HepG2 (cell line): ENCODE measurements at regions not wholly inside any gene's neighbourhood (a gene's known extent, or its start where the extent isn't known, plus 50 kb on each side); places are given as distances from the start of the nearest gene placed in this dataset.

Source experiments
- ARNT ChIP-seq: fragments of 450-650 bp; IDR thresholded peaks from 2 replicates; pipeline ENCODE4 v1.6.1; 2017
- CCAR2 ChIP-seq: fragments of 200-400 bp; formaldehyde crosslinking; optimal IDR thresholded peaks from 2 replicates; pipeline ENCODE3; 2018; ENCODE audit warnings: low read depth, mild to moderate bottlenecking, low read length, moderate library complexity
- EP300 ChIP-seq, 3 experiments: sonication (generic) in 1 of 3; formaldehyde crosslinking in 1 of 3; IDR thresholded peaks; 2 replicates each; pipeline versions ENCODE4 v1.5.1 to v1.6.1; 2011 to 2020; ENCODE audit warnings: low read depth in 2 of 3, low read length in 2 of 3, borderline replicate concordance in 1 of 3, improper control_type of control experiment in 1 of 3, mild to moderate bottlenecking in 1 of 3, missing genetic modification reagents in 1 of 3, moderate library complexity in 1 of 3
- FOXC1 ChIP-seq: sonication (generic); formaldehyde crosslinking; IDR thresholded peaks from 2 replicates; pipeline ENCODE4 v1.8.0; 2022; ENCODE audit warnings: mild to moderate bottlenecking, missing genetic modification reagents, borderline replicate concordance
- FOXJ3 ChIP-seq: sonication (generic); formaldehyde crosslinking; IDR thresholded peaks from 2 replicates; pipeline ENCODE4 v1.4.0; 2020; ENCODE audit warnings: missing genetic modification reagents, mild to moderate bottlenecking, borderline replicate concordance
- HOXA3 ChIP-seq: sonication (generic); formaldehyde crosslinking; IDR thresholded peaks from 2 replicates; pipeline ENCODE4 v1.5.0; 2020; ENCODE audit warnings: missing genetic modification reagents
- HOXD1 ChIP-seq: sonication (generic); formaldehyde crosslinking; IDR thresholded peaks from 2 replicates; pipeline ENCODE4 v1.5.0; 2020; ENCODE audit warnings: missing genetic modification reagents
- JDP2 ChIP-seq: sonication (generic); formaldehyde crosslinking; IDR thresholded peaks from 2 replicates; pipeline ENCODE4 v1.8.1; 2022; ENCODE audit warnings: missing genetic modification reagents, borderline replicate concordance
- KLF6 ChIP-seq: IDR thresholded peaks from 2 replicates; pipeline ENCODE4 v1.8.0; 2016; ENCODE audit warnings: missing biosample characterization, missing genetic modification reagents
- NFIC ChIP-seq: IDR thresholded peaks from 2 replicates; pipeline ENCODE4 v1.6.1; 2012; ENCODE audit warnings: mild to moderate bottlenecking, low read length, inconsistent platforms
- PAX8 ChIP-seq: sonication (generic); formaldehyde crosslinking; IDR thresholded peaks from 2 replicates; pipeline ENCODE4 v1.8.0; 2022; ENCODE audit warnings: mild to moderate bottlenecking, missing genetic modification reagents, borderline replicate concordance
- SNAI1 ChIP-seq: sonication (generic); formaldehyde crosslinking; IDR thresholded peaks from 2 replicates; pipeline ENCODE4 v1.5.0; 2020; ENCODE audit warnings: mild to moderate bottlenecking, missing genetic modification reagents, borderline replicate concordance
- ZNF10 ChIP-seq: sonication (generic); formaldehyde crosslinking; IDR thresholded peaks from 2 replicates; pipeline ENCODE4 v1.4.0; 2020; ENCODE audit warnings: mild to moderate bottlenecking, low read depth, missing genetic modification reagents, borderline replicate concordance
- ZNF12 ChIP-seq: sonication (generic); formaldehyde crosslinking; IDR thresholded peaks from 2 replicates; pipeline ENCODE4 v1.5.0; 2020; ENCODE audit warnings: missing genetic modification reagents
- ZNF160 ChIP-seq: sonication (generic); formaldehyde crosslinking; IDR thresholded peaks from 2 replicates; pipeline ENCODE4 v1.8.0; 2022; ENCODE audit warnings: mild to moderate bottlenecking, inconsistent platforms, missing genetic modification reagents
- ZNF224 ChIP-seq: sonication (generic); formaldehyde crosslinking; IDR thresholded peaks from 2 replicates; pipeline ENCODE4 v1.5.0; 2020; ENCODE audit warnings: mild to moderate bottlenecking, missing genetic modification reagents
- ZNF24 ChIP-seq: fragments of 450-650 bp; IDR thresholded peaks from 2 replicates; pipeline ENCODE4 v1.6.1; 2017; ENCODE audit warnings: antibody characterized with exemption, mild to moderate bottlenecking
- ZNF354B ChIP-seq: sonication (generic); formaldehyde crosslinking; IDR thresholded peaks from 2 replicates; pipeline ENCODE4 v1.8.0; 2022; ENCODE audit warnings: mild to moderate bottlenecking, missing genetic modification reagents
- TF ChIP-seq, protein P1 (sequence below): sonication (generic); formaldehyde crosslinking; conservative IDR thresholded peaks from 2 replicates; pipeline ENCODE4 v1.4.0; 2020; ENCODE audit warnings: missing genetic modification reagents
- TF ChIP-seq, protein P2 (sequence below): sonication (generic); formaldehyde crosslinking; IDR thresholded peaks from 2 replicates; pipeline ENCODE4 v1.4.0; 2020; ENCODE audit warnings: missing genetic modification reagents, mild to moderate bottlenecking, borderline replicate concordance
- TF ChIP-seq, protein P3 (sequence below): sonication (generic); formaldehyde crosslinking; IDR thresholded peaks from 2 replicates; pipeline ENCODE4 v1.8.0; 2022; ENCODE audit warnings: missing genetic modification reagents, mild to moderate bottlenecking, borderline replicate concordance
- TF ChIP-seq, protein P4 (sequence below): sonication (generic); formaldehyde crosslinking; IDR thresholded peaks from 2 replicates; pipeline ENCODE4 v1.5.0; 2020; ENCODE audit warnings: mild to moderate bottlenecking, missing genetic modification reagents
- TF ChIP-seq, protein P5 (sequence below): IDR thresholded peaks from 2 replicates; pipeline ENCODE4 v1.6.1; 2016; ENCODE audit warnings: missing compliant biosample characterization, missing genetic modification reagents, borderline replicate concordance

DNA sequence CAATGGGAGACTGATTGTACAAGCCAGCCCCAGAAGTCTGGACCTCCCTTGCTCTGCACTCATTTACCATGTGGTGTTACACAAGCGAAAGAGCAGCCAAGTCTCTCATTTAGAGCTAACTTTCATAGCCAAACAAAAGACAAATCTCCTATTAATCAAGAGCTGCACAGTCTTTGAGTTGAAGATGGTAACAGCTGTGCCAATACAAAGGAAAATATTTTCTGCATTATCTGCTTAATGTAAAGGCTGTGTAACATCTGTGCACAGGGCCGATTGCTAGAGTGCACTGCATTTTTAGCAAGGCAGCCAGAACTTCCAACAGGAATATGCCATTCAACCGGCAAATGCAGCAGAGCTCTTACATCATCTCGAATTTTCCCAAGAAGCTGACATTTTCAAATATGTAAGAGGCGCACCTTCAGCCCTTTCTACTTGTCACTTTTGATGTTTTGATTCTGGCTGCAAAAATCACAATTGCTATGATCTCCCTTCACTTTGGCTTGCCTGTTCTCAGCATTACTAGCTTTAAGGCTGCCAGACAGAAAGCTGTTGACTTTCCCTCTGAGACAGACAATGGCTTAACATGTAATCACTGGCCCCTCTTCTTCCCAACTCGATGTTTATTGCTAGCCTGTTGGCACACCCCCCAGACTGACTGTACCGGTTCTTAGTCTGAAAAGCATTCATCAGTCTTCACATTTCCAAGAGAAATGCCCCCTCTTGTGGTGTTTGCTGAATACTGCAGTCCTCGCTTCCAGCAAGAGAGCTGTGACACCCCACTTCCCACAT, 96.9 kb upstream of the TANK start (continued):
- TF ChIP-seq SNAI1 (no peak), ZNF24 (no peak), HOXD1 (CRISPR knock-in tag) (no peak), FOXJ3 (CRISPR knock-in tag) (no peak), NFIC (no peak), ZNF224 (CRISPR knock-in tag) (no peak), HOXA3 (CRISPR knock-in tag) (no peak), CCAR2 (no peak), KLF6 (0 out of 2 replicates have a peak, but pooled peaks have one; percentile 41), ZNF160 (no peak), ARNT (no peak), ZNF354B (CRISPR knock-in tag) (no peak), PAX8 (CRISPR knock-in tag) (no peak), JDP2 (no peak), ZNF10 (CRISPR knock-in tag) (no peak), EP300 (IDR thresholded peaks at IDR 0.05; ENCODE audit: low read depth in 2 of 2, low read length in 2 of 2) (no peak), EP300 (CRISPR knock-in tag; IDR thresholded peaks at IDR 0.05; ENCODE audit: borderline replicate concordance) (no peak), ZNF12 (no peak), FOXC1 (CRISPR knock-in tag) (no peak)
- TF ChIP-seq, protein P1, sequence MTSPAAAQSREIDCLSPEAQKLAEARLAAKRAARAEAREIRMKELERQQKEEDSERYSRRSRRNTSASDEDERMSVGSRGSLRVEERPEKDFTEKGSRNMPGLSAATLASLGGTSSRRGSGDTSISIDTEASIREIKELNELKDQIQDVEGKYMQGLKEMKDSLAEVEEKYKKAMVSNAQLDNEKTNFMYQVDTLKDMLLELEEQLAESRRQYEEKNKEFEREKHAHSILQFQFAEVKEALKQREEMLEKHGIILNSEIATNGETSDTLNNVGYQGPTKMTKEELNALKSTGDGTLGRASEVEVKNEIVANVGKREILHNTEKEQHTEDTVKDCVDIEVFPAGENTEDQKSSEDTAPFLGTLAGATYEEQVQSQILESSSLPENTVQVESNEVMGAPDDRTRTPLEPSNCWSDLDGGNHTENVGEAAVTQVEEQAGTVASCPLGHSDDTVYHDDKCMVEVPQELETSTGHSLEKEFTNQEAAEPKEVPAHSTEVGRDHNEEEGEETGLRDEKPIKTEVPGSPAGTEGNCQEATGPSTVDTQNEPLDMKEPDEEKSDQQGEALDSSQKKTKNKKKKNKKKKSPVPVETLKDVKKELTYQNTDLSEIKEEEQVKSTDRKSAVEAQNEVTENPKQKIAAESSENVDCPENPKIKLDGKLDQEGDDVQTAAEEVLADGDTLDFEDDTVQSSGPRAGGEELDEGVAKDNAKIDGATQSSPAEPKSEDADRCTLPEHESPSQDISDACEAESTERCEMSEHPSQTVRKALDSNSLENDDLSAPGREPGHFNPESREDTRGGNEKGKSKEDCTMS (CRISPR knock-in tag), result no peak
- TF ChIP-seq, protein P2, sequence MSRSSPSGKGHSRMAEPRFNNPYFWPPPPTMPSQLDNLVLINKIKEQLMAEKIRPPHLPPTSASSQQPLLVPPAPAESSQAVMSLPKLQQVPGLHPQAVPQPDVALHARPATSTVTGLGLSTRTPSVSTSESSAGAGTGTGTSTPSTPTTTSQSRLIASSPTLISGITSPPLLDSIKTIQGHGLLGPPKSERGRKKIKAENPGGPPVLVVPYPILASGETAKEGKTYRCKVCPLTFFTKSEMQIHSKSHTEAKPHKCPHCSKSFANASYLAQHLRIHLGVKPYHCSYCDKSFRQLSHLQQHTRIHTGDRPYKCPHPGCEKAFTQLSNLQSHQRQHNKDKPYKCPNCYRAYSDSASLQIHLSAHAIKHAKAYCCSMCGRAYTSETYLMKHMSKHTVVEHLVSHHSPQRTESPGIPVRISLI (CRISPR knock-in tag), result 0 out of 2 replicates have a peak, but pooled peaks have one; percentile 24
- TF ChIP-seq, protein P3, sequence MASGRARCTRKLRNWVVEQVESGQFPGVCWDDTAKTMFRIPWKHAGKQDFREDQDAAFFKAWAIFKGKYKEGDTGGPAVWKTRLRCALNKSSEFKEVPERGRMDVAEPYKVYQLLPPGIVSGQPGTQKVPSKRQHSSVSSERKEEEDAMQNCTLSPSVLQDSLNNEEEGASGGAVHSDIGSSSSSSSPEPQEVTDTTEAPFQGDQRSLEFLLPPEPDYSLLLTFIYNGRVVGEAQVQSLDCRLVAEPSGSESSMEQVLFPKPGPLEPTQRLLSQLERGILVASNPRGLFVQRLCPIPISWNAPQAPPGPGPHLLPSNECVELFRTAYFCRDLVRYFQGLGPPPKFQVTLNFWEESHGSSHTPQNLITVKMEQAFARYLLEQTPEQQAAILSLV (CRISPR knock-in tag), result no peak
- TF ChIP-seq, protein P4, sequence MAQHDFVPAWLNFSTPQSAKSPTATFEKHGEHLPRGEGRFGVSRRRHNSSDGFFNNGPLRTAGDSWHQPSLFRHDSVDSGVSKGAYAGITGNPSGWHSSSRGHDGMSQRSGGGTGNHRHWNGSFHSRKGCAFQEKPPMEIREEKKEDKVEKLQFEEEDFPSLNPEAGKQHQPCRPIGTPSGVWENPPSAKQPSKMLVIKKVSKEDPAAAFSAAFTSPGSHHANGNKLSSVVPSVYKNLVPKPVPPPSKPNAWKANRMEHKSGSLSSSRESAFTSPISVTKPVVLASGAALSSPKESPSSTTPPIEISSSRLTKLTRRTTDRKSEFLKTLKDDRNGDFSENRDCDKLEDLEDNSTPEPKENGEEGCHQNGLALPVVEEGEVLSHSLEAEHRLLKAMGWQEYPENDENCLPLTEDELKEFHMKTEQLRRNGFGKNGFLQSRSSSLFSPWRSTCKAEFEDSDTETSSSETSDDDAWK (CRISPR knock-in tag), result no peak
- TF ChIP-seq, protein P5, sequence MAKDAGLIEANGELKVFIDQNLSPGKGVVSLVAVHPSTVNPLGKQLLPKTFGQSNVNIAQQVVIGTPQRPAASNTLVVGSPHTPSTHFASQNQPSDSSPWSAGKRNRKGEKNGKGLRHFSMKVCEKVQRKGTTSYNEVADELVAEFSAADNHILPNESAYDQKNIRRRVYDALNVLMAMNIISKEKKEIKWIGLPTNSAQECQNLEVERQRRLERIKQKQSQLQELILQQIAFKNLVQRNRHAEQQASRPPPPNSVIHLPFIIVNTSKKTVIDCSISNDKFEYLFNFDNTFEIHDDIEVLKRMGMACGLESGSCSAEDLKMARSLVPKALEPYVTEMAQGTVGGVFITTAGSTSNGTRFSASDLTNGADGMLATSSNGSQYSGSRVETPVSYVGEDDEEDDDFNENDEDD, result no peak
